Nephron (organoid): ENCODE measurements at regions not wholly inside any gene's neighbourhood (a gene's known extent, or its start where the extent isn't known, plus 50 kb on each side); places are given as distances from the start of the nearest gene placed in this dataset.
A peak's percentile ranks its signal among the peaks of the same experiment; 100 is the strongest.

Experiments
- H3K27ac Mint-ChIP-seq, 3 experiments: 2 replicates each; pipeline ENCODE4 v1.8.0; 2020; ENCODE audit warnings: mixed read lengths in 3 of 3, mild to moderate bottlenecking in 2 of 3, moderate library complexity in 1 of 3
- H3K27me3 Mint-ChIP-seq: 2 replicates; pipeline ENCODE4 v1.8.0; 2021; ENCODE audit warnings: low read depth, mild to moderate bottlenecking, moderate library complexity, mixed read lengths
- H3K36me3 Mint-ChIP-seq: 2 replicates; pipeline ENCODE4 v1.8.0; 2020; ENCODE audit warnings: low read depth, mixed read lengths
- H3K4me1 Mint-ChIP-seq: 2 replicates; pipeline ENCODE4 v1.8.0; 2020; ENCODE audit warnings: mixed read lengths
- H3K4me3 Mint-ChIP-seq, 3 experiments: 2 replicates each; pipeline ENCODE4 v1.8.0; 2020; ENCODE audit warnings: mild to moderate bottlenecking in 3 of 3, mixed read lengths in 3 of 3, moderate library complexity in 2 of 3
- H3K9me3 Mint-ChIP-seq: 2 replicates; pipeline ENCODE4 v1.8.0; 2020; ENCODE audit warnings: mixed read lengths
- CTCF ChIP-seq, 3 experiments: fragments of 200-600 bp; sonication (generic); IDR thresholded peaks; one replicate each; pipeline ENCODE4 v1.5.0; 2021; ENCODE audit warnings: antibody characterized with exemption in 3 of 3; ENCODE audit not compliant: unreplicated experiment in 3 of 3

- no peak for TF ChIP-seq CTCF (IDR thresholded peaks at IDR 0.05; ENCODE audit: unreplicated experiment in 3 of 3)
- H3K27me3 Mint-ChIP-seq: peaks cover 13% of the 10 kb centered on the region
- no peak overlapping the region for H3K4me3 Mint-ChIP-seq
- no peaks in the 10 kb centered on the region for H3K9me3 Mint-ChIP-seq
- no peak overlapping the region for H3K27ac Mint-ChIP-seq
- H3K36me3 Mint-ChIP-seq: no peaks in the 10 kb centered on the region
- peaks cover 25% of the 10 kb centered on the region for H3K4me1 Mint-ChIP-seq
Observed at GRCh38 chr1:119302011-119302410, 66.6 kb upstream of the HAO2 start.

DNA sequence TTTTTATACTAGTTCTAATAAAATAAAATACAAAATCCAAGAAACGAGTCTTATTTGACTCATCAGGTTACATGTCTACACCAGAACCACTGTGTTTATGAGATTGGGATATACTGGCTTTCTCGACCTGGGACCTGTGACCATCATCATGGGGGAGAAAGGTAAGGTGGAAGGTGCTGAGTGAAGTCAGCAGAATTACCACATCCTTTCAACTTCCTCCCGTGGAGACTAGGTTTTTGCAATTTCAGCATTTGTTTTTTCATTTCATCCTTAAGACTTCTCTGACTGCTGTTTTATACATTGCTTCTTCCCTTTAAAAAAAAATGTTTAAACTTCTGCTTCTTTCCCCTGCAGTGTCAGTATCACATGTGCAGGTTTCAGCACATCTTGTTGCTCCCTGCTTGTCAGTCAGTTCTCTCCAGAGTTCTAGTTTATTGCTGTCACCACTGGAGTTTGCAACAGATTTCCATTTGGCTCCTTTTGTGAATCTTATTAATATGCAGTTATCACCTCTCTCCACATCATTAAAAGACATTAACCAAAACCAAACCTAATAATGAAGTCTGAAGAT is 60.4 kb upstream of the HAO2 start:
- Mint-ChIP-seq H3K4me1 (peaks cover 26% of the 10 kb centered on the region), H3K4me3 (no peak overlapping the region), H3K36me3 (no peaks in the 10 kb centered on the region), H3K9me3 (no peaks in the 10 kb centered on the region), H3K27me3 (peaks cover 19% of the 10 kb centered on the region), H3K27ac (peak overlapping the region in 1 of 3 experiments; percentile 3)
- no peak for TF ChIP-seq CTCF (IDR thresholded peaks at IDR 0.05; ENCODE audit: unreplicated experiment in 3 of 3)

DNA sequence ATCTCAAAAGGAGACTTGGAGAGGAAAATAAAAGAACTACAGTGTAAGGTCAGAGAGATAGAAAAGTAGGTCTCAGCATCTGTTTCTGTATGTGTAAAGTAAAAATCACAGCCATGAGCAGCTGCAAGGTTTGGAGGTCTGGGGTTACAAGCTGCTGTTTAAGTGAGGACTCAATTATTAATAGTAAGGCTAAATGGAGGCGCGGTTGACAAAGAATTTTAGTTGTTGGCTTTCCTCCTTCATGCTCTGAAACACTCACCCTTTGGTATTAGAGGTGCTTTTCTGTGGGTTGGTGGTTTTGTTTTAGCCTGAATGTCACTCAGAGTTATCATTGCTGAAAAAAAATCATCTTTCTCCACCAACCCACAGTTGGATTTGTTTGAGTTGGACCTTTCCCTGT is 59.8 kb upstream of the HAO2 start:
- H3K4me1 Mint-ChIP-seq: peaks cover 22% of the 10 kb centered on the region
- H3K27me3 Mint-ChIP-seq: peaks cover 16% of the 10 kb centered on the region

DNA sequence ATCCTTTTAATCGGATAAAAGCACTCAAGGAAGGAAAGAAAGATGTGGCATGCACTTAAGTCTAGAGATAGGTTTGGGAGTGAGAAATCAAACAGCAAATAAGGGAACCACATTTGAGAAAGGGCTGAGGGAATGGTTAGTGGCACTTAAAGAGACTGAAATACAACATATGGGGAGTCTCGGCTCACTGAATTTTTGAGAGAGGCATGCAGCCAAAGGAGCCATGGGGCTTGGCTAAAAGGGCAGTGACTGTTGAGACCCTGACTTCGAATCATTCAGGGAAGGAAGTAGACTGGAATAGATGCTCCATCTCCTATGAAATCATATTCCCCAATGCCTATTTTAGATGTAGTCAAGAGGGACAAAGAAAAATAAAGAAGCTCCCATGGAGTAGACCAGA is 58.3 kb upstream of the HAO2 start:
- peaks cover 23% of the 10 kb centered on the region for H3K4me1 Mint-ChIP-seq
- no peaks in the 10 kb centered on the region for H3K36me3 Mint-ChIP-seq
- no peak overlapping the region for H3K27ac Mint-ChIP-seq
- H3K27me3 Mint-ChIP-seq: peaks cover 16% of the 10 kb centered on the region
- TF ChIP-seq CTCF (IDR thresholded peaks at IDR 0.05; ENCODE audit: unreplicated experiment in 3 of 3): no peak
- no peaks in the 10 kb centered on the region for H3K9me3 Mint-ChIP-seq
- no peak overlapping the region for H3K4me3 Mint-ChIP-seq

More for the DNA sequence above, 59.8 kb upstream of the HAO2 start:
- no peak for TF ChIP-seq CTCF (IDR thresholded peaks at IDR 0.05; ENCODE audit: unreplicated experiment in 3 of 3)
- Mint-ChIP-seq H3K4me3 (no peak overlapping the region), H3K27ac (peak overlapping the region in 1 of 3 experiments; percentile 3), H3K36me3 (no peaks in the 10 kb centered on the region), H3K9me3 (no peaks in the 10 kb centered on the region)

- H3K27ac Mint-ChIP-seq: no peak overlapping the region
- no peak overlapping the region for H3K4me3 Mint-ChIP-seq
- H3K4me1 Mint-ChIP-seq: peaks cover 23% of the 10 kb centered on the region
- H3K27me3 Mint-ChIP-seq: peaks cover 11% of the 10 kb centered on the region
- H3K9me3 Mint-ChIP-seq: no peaks in the 10 kb centered on the region
- H3K36me3 Mint-ChIP-seq: no peaks in the 10 kb centered on the region
- no peak for TF ChIP-seq CTCF (IDR thresholded peaks at IDR 0.05; ENCODE audit: unreplicated experiment in 3 of 3)
Observed at GRCh38 chr1:119312500-119312899, 56.1 kb upstream of the HAO2 start.
